ENCODE measurements at regions not wholly inside any gene's neighbourhood (a gene's known extent, or its start where the extent isn't known, plus 50 kb on each side); places are given as distances from the start of the nearest gene placed in this dataset.

DNA sequence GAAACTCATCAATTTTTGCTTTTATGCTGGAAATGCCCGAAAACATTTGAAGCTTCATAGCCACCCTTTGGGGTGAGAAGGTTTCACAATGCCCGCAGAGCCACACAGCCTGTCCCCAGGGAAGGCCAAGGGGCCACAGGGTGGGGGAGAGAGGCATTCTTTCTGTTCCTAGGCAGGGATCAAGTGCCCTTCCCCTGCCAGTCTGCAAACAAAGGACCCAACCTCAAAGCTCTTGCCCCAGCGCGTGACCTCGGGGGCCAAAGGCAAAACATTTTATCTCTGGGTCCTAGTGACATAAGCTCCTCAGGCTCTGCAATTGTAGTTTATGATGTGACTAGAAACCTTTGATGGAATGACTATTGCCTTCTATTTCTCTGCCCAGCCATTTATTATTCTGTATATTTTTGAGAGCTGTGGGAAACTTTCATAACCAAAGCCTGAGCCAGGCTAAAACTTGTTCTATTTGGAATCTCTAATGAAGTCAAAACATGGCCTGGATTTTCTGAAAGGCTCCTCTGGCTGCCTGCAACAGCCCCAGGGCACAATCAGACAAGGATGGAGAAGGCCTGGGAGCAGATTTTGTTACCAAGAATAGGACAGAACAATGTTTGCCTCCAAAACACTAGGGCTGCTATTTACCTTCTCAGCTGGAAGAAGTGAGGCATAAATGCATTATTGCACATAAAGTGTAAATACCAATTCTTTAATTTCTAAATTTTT is 137.2 kb upstream of the KCTD1 start:
- TF ChIP-seq RARB (CRISPR knock-in tag; IDR thresholded peaks at IDR 0.05) = no peak
- TF ChIP-seq, protein P1, sequence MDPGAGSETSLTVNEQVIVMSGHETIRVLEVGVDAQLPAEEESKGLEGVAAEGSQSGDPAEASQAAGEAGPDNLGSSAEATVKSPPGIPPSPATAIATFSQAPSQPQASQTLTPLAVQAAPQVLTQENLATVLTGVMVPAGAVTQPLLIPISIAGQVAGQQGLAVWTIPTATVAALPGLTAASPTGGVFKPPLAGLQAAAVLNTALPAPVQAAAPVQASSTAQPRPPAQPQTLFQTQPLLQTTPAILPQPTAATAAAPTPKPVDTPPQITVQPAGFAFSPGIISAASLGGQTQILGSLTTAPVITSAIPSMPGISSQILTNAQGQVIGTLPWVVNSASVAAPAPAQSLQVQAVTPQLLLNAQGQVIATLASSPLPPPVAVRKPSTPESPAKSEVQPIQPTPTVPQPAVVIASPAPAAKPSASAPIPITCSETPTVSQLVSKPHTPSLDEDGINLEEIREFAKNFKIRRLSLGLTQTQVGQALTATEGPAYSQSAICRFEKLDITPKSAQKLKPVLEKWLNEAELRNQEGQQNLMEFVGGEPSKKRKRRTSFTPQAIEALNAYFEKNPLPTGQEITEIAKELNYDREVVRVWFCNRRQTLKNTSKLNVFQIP (CRISPR knock-in tag; IDR thresholded peaks at IDR 0.05; ENCODE audit: borderline replicate concordance, low read depth) = no peak
- no peak for TF ChIP-seq ZNF70 (CRISPR knock-in tag; IDR thresholded peaks at IDR 0.05)
- TF ChIP-seq ISL1 (CRISPR knock-in tag; IDR thresholded peaks at IDR 0.05) = no peak
- TF ChIP-seq TOX (CRISPR knock-in tag; IDR thresholded peaks at IDR 0.05; ENCODE audit: borderline replicate concordance) = no peak
